BLaER1 (cell line): ENCODE measurements at regions not wholly inside any gene's neighbourhood (a gene's known extent, or its start where the extent isn't known, plus 50 kb on each side); places are given as distances from the start of the nearest gene placed in this dataset.

Experiments
- H3K27ac ChIP-seq: shearing (Covaris generic); formaldehyde crosslinking; 2 replicates; pipeline ENCODE4 v1.8.1; 2022
- H3K27me3 ChIP-seq: shearing (Covaris generic); formaldehyde crosslinking; 2 replicates; pipeline ENCODE4 v1.8.1; 2022
- H3K36me3 ChIP-seq: shearing (Covaris generic); formaldehyde crosslinking; 2 replicates; pipeline ENCODE4 v1.8.1; 2022
- H3K4me1 ChIP-seq: shearing (Covaris generic); formaldehyde crosslinking; 2 replicates; pipeline ENCODE4 v1.8.1; 2022
- H3K4me2 ChIP-seq: shearing (Covaris generic); formaldehyde crosslinking; 2 replicates; pipeline ENCODE4 v1.8.1; 2022
- H3K4me3 ChIP-seq: shearing (Covaris generic); formaldehyde crosslinking; 2 replicates; pipeline ENCODE4 v1.8.1; 2022
- H3K9ac ChIP-seq: shearing (Covaris generic); formaldehyde crosslinking; 2 replicates; pipeline ENCODE4 v1.8.1; 2022
- H3K9me3 ChIP-seq: shearing (Covaris generic); formaldehyde crosslinking; 2 replicates; pipeline ENCODE4 v1.8.1; 2022
- H4K20me1 ChIP-seq: shearing (Covaris generic); formaldehyde crosslinking; 2 replicates; pipeline ENCODE4 v1.8.1; 2022
- Cebpa-rat ChIP-seq: shearing (Covaris generic); IDR thresholded peaks from 2 replicates; pipeline ENCODE4 v1.8.1; 2022

- Histone ChIP-seq H3K27me3 (no peaks in the 10 kb centered on the region), H3K9ac (no peak overlapping the region), H3K4me1 (peaks cover 12% of the 10 kb centered on the region), H3K4me3 (no peak overlapping the region), H3K36me3 (no peaks in the 10 kb centered on the region), H3K4me2 (peak overlapping the region; percentile 31), H3K27ac (no peak overlapping the region), H3K9me3 (peaks cover 3% of the 10 kb centered on the region), H4K20me1 (no peaks in the 10 kb centered on the region)
- TF ChIP-seq Cebpa-rat = no peak
Observed at GRCh38 chr18:51275712-51276476, 78.4 kb upstream of the MEX3C start.

- H3K27me3 ChIP-seq = no peaks in the 10 kb centered on the region
- H3K4me2 ChIP-seq = no peak overlapping the region
- no peaks in the 10 kb centered on the region for H3K36me3 ChIP-seq
- H4K20me1 ChIP-seq = no peaks in the 10 kb centered on the region
- H3K27ac ChIP-seq = no peak overlapping the region
- no peaks in the 10 kb centered on the region for H3K9me3 ChIP-seq
- no peak for TF ChIP-seq Cebpa-rat
- H3K9ac ChIP-seq = no peak overlapping the region
- H3K4me3 ChIP-seq = no peak overlapping the region
- peaks cover 12% of the 10 kb centered on the region for H3K4me1 ChIP-seq
Observed at GRCh38 chr18:51278045-51278649, 80.7 kb upstream of the MEX3C start.

- no peak overlapping the region for H3K9ac ChIP-seq
- H3K27me3 ChIP-seq = no peaks in the 10 kb centered on the region
- H3K4me1 ChIP-seq = peaks cover 12% of the 10 kb centered on the region
- no peak overlapping the region for H3K4me3 ChIP-seq
- no peak overlapping the region for H3K4me2 ChIP-seq
- H3K36me3 ChIP-seq = no peaks in the 10 kb centered on the region
- no peaks in the 10 kb centered on the region for H4K20me1 ChIP-seq
- H3K9me3 ChIP-seq = no peaks in the 10 kb centered on the region
- H3K27ac ChIP-seq = no peak overlapping the region
- TF ChIP-seq Cebpa-rat = no peak
Observed at GRCh38 chr18:51279367-51279984, 82.0 kb upstream of the MEX3C start.

DNA sequence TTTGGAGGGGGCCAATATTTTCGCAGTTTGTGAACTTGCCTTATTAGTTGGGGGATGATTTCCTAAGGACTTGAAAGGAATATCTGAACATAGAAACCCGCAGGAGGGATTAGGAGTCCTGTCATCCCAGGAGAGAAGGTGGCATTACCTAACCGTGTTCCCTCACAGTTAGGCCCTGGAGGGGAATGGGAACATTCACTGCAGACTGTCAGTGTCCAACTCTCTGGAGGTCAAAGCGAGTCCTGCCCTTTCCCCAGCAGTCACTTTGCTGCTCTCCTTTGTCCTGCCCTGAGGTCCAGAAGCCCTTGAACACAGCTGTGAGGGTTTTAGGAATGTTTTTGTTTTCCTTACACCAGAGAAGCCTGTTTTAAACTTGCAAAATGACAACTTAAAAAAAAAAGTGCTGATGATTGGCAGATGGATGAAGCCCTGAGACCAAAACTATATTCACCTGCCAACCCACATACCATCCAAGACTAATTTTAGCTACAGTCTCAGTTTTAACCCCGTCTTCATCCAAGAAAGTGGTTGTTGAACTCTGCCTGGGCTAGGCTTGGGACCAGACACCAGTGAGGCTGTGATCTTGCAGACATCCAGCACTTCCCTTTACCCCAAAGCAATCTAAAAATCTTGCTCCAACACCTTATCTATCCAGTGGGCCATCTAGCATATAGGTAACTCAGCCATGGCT is 90.5 kb upstream of the MEX3C start:
- H4K20me1 ChIP-seq = no peaks in the 10 kb centered on the region
- H3K4me3 ChIP-seq = no peak overlapping the region
- H3K27me3 ChIP-seq = no peaks in the 10 kb centered on the region
- H3K27ac ChIP-seq = no peak overlapping the region
- H3K9me3 ChIP-seq = no peaks in the 10 kb centered on the region
- H3K36me3 ChIP-seq = no peaks in the 10 kb centered on the region
- peaks cover 7% of the 10 kb centered on the region for H3K4me1 ChIP-seq
- no peak overlapping the region for H3K4me2 ChIP-seq
- no peak overlapping the region for H3K9ac ChIP-seq
- no peak for TF ChIP-seq Cebpa-rat

GRCh38 chr18:51288582-51288981 is 91.1 kb upstream of the MEX3C start:
- H3K4me3 ChIP-seq = no peak overlapping the region
- no peaks in the 10 kb centered on the region for H3K36me3 ChIP-seq
- H4K20me1 ChIP-seq = no peaks in the 10 kb centered on the region
- H3K9ac ChIP-seq = no peak overlapping the region
- no peaks in the 10 kb centered on the region for H3K27me3 ChIP-seq
- TF ChIP-seq Cebpa-rat = no peak
- H3K27ac ChIP-seq = no peak overlapping the region
- H3K4me1 ChIP-seq = peaks cover 7% of the 10 kb centered on the region
- H3K9me3 ChIP-seq = no peaks in the 10 kb centered on the region
- H3K4me2 ChIP-seq = no peak overlapping the region

GRCh38 chr18:51290860-51291259 is 93.4 kb upstream of the MEX3C start:
- H3K36me3 ChIP-seq = no peaks in the 10 kb centered on the region
- H3K9me3 ChIP-seq = no peaks in the 10 kb centered on the region
- peaks cover 14% of the 10 kb centered on the region for H3K4me1 ChIP-seq
- H3K27me3 ChIP-seq = no peaks in the 10 kb centered on the region
- no peaks in the 10 kb centered on the region for H4K20me1 ChIP-seq
- H3K27ac ChIP-seq = 0 out of 2 replicates have a peak overlapping the region, but pooled peaks have one; percentile 18
- H3K9ac ChIP-seq = no peak overlapping the region
- H3K4me3 ChIP-seq = no peak overlapping the region
- TF ChIP-seq Cebpa-rat = no peak
- 0 out of 2 replicates have a peak overlapping the region, but pooled peaks have one; percentile 12 for H3K4me2 ChIP-seq

- no peaks in the 10 kb centered on the region for H4K20me1 ChIP-seq
- H3K4me1 ChIP-seq = peaks cover 2% of the 10 kb centered on the region
- H3K27me3 ChIP-seq = no peaks in the 10 kb centered on the region
- H3K27ac ChIP-seq = no peak overlapping the region
- no peaks in the 10 kb centered on the region for H3K36me3 ChIP-seq
- H3K4me3 ChIP-seq = no peak overlapping the region
- H3K9ac ChIP-seq = no peak overlapping the region
- H3K9me3 ChIP-seq = 0 out of 2 replicates have a peak, but pooled peaks cover 7% of the 10 kb centered on the region
- H3K4me2 ChIP-seq = no peak overlapping the region
- no peak for TF ChIP-seq Cebpa-rat
Observed at GRCh38 chr18:51300912-51301311, 103.4 kb upstream of the MEX3C start.

- Histone ChIP-seq H3K9me3 (0 out of 2 replicates have a peak, but pooled peaks cover 7% of the 10 kb centered on the region), H3K4me3 (no peak overlapping the region), H3K4me2 (no peak overlapping the region), H3K36me3 (no peaks in the 10 kb centered on the region), H3K27me3 (no peaks in the 10 kb centered on the region), H3K27ac (no peak overlapping the region), H3K4me1 (no peaks in the 10 kb centered on the region), H3K9ac (no peak overlapping the region), H4K20me1 (no peaks in the 10 kb centered on the region)
- TF ChIP-seq Cebpa-rat = no peak
Observed at GRCh38 chr18:51301376-51301775, 103.9 kb upstream of the MEX3C start.

DNA sequence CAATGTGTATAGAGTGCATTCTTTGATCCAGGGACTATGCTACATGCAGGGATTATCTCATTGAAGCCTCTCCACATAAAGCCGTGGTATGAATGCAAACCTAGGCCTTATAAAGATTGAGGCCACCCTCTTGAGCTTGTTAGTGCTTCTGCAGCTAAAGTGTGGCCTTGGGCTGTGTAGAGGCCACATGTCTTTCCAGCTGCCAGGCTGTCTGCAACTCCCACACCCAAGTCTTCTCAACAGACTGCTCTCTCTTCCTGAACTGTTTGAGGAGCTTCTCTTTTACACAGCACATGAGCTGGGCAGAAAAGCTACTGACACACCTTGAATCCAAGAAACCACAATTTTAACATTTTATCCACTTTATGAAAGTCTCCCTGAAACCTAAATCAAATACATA is 119.2 kb upstream of the MEX3C start:
- H3K36me3 ChIP-seq = no peaks in the 10 kb centered on the region
- H3K27me3 ChIP-seq = no peaks in the 10 kb centered on the region
- no peak overlapping the region for H3K4me2 ChIP-seq
- H3K9me3 ChIP-seq = peaks cover 9% of the 10 kb centered on the region
- H3K9ac ChIP-seq = no peak overlapping the region
- no peak overlapping the region for H3K4me3 ChIP-seq
- peaks cover 6% of the 10 kb centered on the region; the same call in 1 of the 2 replicates for H3K4me1 ChIP-seq
- H3K27ac ChIP-seq = no peak overlapping the region
- H4K20me1 ChIP-seq = no peaks in the 10 kb centered on the region
- TF ChIP-seq Cebpa-rat = no peak
